Breast epithelium (tissue), 4 donors: ENCODE measurements at regions not wholly inside any gene's neighbourhood (a gene's known extent, or its start where the extent isn't known, plus 50 kb on each side); places are given as distances from the start of the nearest gene placed in this dataset.

Source experiments
- DNase-seq, 2 donors: peaks; one replicate each; pipeline ENCODE4 v3.0.0-alpha.2; 2019; ENCODE audit warnings: low spot score in 2 of 2
- H3K27ac ChIP-seq, 2 donors: fragments of 200-600 bp; sonication (generic) in 1 of 2; one replicate each; pipeline ENCODE4 v1.5.1; 2016 to 2019; ENCODE audit warnings: mild to moderate bottlenecking in 1 of 2
- H3K27me3 ChIP-seq, 2 donors: fragments of 200-600 bp; sonication (generic) in 1 of 2; one replicate each; pipeline versions ENCODE4 v1.5.1 to v1.6.0; 2017 to 2019; ENCODE audit warnings: control low read depth in 1 of 2, mild to moderate bottlenecking in 1 of 2
- H3K36me3 ChIP-seq: fragments of 200-600 bp; one replicate; pipeline ENCODE4 v1.5.1; 2019
- H3K4me1 ChIP-seq, 2 donors: fragments of 200-600 bp; sonication (generic); one replicate each; pipeline ENCODE4 v1.5.1; 2016 to 2019; ENCODE audit warnings: control low read depth in 1 of 2
- H3K4me3 ChIP-seq, 3 donors: fragments of 200-600 bp; sonication (generic); 1 replicate in 2 of 3; 2 replicates in 1 of 3; pipeline ENCODE4 v1.5.1; 2016 to 2019; ENCODE audit warnings: mild to moderate bottlenecking in 3 of 3, moderate library complexity in 2 of 3
- H3K9me3 ChIP-seq, 2 donors: fragments of 200-600 bp; sonication (generic) in 1 of 2; one replicate each; pipeline ENCODE4 v1.5.1; 2016 to 2019; ENCODE audit warnings: control low read depth in 1 of 2
- CTCF ChIP-seq, 3 donors: fragments of 450-650 bp; IDR thresholded peaks; one replicate each; pipeline ENCODE4 v1.5.1; 2016 to 2017; ENCODE audit warnings: antibody characterized with exemption in 3 of 3, mild to moderate bottlenecking in 3 of 3, moderate library complexity in 3 of 3
- POLR2A ChIP-seq: fragments of 450-650 bp; IDR thresholded peaks from one replicate; pipeline ENCODE4 v1.6.1; 2016; ENCODE audit warnings: antibody characterized with exemption, mild to moderate bottlenecking, moderate library complexity
- POLR2AphosphoS5 ChIP-seq, 3 donors: sonication (generic); formaldehyde crosslinking; IDR thresholded peaks; one replicate each; pipeline ENCODE4 v1.6.1; 2017; ENCODE audit warnings: antibody characterized with exemption in 3 of 3
- intact Hi-C: fragments of 100-400 bp; cut with DNase I; formaldehyde crosslinking; loops from one replicate; pipeline ENCODE4 v1.15.1; 2023; ENCODE audit warnings: low total_unique reads

GRCh38 chr5:68554571-68555279 lies 339.2 kb downstream of the PIK3R1 start:
- intact Hi-C loops = no loop called here
- Histone ChIP-seq H3K36me3 (no peaks in the 10 kb centered on the region), H3K9me3 (peaks cover 0 to 5% of the 10 kb centered on the region in 2 donors), H3K4me1 (no peaks in the 10 kb centered on the region), H3K27ac (no peak overlapping the region), H3K4me3 (no peak overlapping the region), H3K27me3 (no peaks in the 10 kb centered on the region)
- no peak for DNase-seq
- TF ChIP-seq POLR2AphosphoS5 (IDR thresholded peaks at IDR 0.05) = peak in 1 of 3 donors; percentile 35
- no peak for TF ChIP-seq CTCF (IDR thresholded peaks at IDR 0.05)

GRCh38 chr5:68555907-68556681 lies 340.5 kb downstream of the PIK3R1 start:
- DNase-seq = no peak
- H3K36me3 ChIP-seq = no peaks in the 10 kb centered on the region
- intact Hi-C loops = no loop called here
- no peaks in the 10 kb centered on the region for H3K4me1 ChIP-seq
- TF ChIP-seq POLR2AphosphoS5 (IDR thresholded peaks at IDR 0.05) (no peak), CTCF (IDR thresholded peaks at IDR 0.05) (no peak), POLR2A (no peak)
- H3K27me3 ChIP-seq = no peaks in the 10 kb centered on the region
- peak overlapping the region in 1 of 2 donors; percentile 38 for H3K27ac ChIP-seq
- H3K9me3 ChIP-seq = peaks cover 0 to 5% of the 10 kb centered on the region in 2 donors
- no peak overlapping the region for H3K4me3 ChIP-seq

- peaks cover 0 to 5% of the 10 kb centered on the region in 2 donors for H3K9me3 ChIP-seq
- H3K36me3 ChIP-seq = no peaks in the 10 kb centered on the region
- H3K27ac ChIP-seq = no peak overlapping the region
- TF ChIP-seq CTCF (IDR thresholded peaks at IDR 0.05) (no peak), POLR2AphosphoS5 (IDR thresholded peaks at IDR 0.05) (no peak), POLR2A (no peak)
- no peak overlapping the region for H3K4me3 ChIP-seq
- intact Hi-C loops = no loop called here
- H3K27me3 ChIP-seq = no peaks in the 10 kb centered on the region
- no peaks in the 10 kb centered on the region for H3K4me1 ChIP-seq
- no peak for DNase-seq
Measured at GRCh38 chr5:68557162-68557936, 341.8 kb downstream of the PIK3R1 start.

GRCh38 chr5:68562308-68562707 lies 346.8 kb downstream of the PIK3R1 start:
- no peak for DNase-seq
- TF ChIP-seq CTCF (IDR thresholded peaks at IDR 0.05) = no peak
- TF ChIP-seq POLR2A = no peak
- TF ChIP-seq POLR2AphosphoS5 (IDR thresholded peaks at IDR 0.05) = no peak
- no peak overlapping the region for H3K27ac ChIP-seq
- no peaks in the 10 kb centered on the region for H3K4me1 ChIP-seq
- no peak overlapping the region for H3K4me3 ChIP-seq
- no peaks in the 10 kb centered on the region for H3K36me3 ChIP-seq
- no peaks in the 10 kb centered on the region for H3K27me3 ChIP-seq
- H3K9me3 ChIP-seq = peaks cover 0 to 5% of the 10 kb centered on the region in 2 donors
- intact Hi-C loops = no loop called here
